ENCODE measurements at regions not wholly inside any gene's neighbourhood (a gene's known extent, or its start where the extent isn't known, plus 50 kb on each side); places are given as distances from the start of the nearest gene placed in this dataset.

DNA sequence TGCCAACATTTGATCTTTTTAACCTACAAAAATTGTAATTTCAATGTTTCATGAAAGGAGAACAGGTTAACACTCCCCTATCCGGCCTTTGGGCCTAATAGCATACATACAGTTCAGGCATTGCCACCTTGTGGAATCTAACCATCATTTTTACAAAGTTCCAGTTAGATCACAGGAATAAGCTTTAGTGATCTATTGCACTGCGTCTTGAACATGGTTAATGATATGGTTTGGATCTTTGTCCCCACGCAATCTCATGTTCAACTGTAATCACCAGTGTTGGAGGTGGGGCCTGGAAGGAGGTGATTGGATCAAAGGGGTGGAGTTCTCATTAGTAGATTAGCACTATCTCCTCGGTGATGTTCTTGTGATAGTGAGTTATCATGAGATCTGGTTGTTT lies 58.2 kb upstream of the NEUROD1 start:
- TF ChIP-seq, protein P1, sequence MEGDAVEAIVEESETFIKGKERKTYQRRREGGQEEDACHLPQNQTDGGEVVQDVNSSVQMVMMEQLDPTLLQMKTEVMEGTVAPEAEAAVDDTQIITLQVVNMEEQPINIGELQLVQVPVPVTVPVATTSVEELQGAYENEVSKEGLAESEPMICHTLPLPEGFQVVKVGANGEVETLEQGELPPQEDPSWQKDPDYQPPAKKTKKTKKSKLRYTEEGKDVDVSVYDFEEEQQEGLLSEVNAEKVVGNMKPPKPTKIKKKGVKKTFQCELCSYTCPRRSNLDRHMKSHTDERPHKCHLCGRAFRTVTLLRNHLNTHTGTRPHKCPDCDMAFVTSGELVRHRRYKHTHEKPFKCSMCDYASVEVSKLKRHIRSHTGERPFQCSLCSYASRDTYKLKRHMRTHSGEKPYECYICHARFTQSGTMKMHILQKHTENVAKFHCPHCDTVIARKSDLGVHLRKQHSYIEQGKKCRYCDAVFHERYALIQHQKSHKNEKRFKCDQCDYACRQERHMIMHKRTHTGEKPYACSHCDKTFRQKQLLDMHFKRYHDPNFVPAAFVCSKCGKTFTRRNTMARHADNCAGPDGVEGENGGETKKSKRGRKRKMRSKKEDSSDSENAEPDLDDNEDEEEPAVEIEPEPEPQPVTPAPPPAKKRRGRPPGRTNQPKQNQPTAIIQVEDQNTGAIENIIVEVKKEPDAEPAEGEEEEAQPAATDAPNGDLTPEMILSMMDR (IDR thresholded peaks at IDR 0.05), result no peak
- TF ChIP-seq POLR2AphosphoS5 (IDR thresholded peaks at IDR 0.05) (no peak), POLR2A (IDR thresholded peaks at IDR 0.05) (no peak)
